Left lung (tissue), 4 donors: ENCODE measurements at regions not wholly inside any gene's neighbourhood (a gene's known extent, or its start where the extent isn't known, plus 50 kb on each side); places are given as distances from the start of the nearest gene placed in this dataset.

ENCODE experiments used
- ATAC-seq: fragments of 200-7000 bp; cut with Tn5 transposase; one replicate; pipeline ENCODE4 v1.9.1; 2020; ENCODE audit warnings: moderate library complexity
- DNase-seq, 4 donors: peaks; one replicate each; pipeline ENCODE4 v3.0.0-alpha.2; 2013 to 2020
- H3K27ac ChIP-seq, 2 donors: fragments of 200-600 bp; sonication (generic) in 1 of 2; one replicate each; pipeline versions ENCODE4 v1.5.0 to v1.8.0; 2020 to 2021
- H3K27me3 ChIP-seq, 2 donors: fragments of 200-600 bp; sonication (generic) in 1 of 2; one replicate each; pipeline versions ENCODE4 v1.5.0 to v1.8.0; 2020 to 2021
- H3K36me3 ChIP-seq, 2 donors: fragments of 200-600 bp; sonication (generic) in 1 of 2; one replicate each; pipeline versions ENCODE4 v1.5.0 to v1.8.0; 2020 to 2021
- H3K4me1 ChIP-seq, 2 donors: fragments of 200-600 bp; one replicate each; pipeline ENCODE4 v1.8.0; 2021
- H3K4me3 ChIP-seq, 2 donors: fragments of 200-600 bp; sonication (generic) in 1 of 2; one replicate each; pipeline versions ENCODE4 v1.5.0 to v1.8.0; 2020 to 2021; ENCODE audit warnings: mild to moderate bottlenecking in 1 of 2
- H3K9me3 ChIP-seq, 2 donors: fragments of 200-600 bp; sonication (generic) in 1 of 2; one replicate each; pipeline versions ENCODE4 v1.5.0 to v1.8.0; 2020 to 2021
- CTCF ChIP-seq, 2 donors: fragments of 200-600 bp; sonication (generic) in 1 of 2; IDR thresholded peaks; one replicate each; pipeline versions ENCODE4 v1.5.0 to v1.8.0; 2021; ENCODE audit warnings: antibody characterized with exemption in 2 of 2
- intact Hi-C, 2 donors: fragments of 100-400 bp; cut with DNase I; formaldehyde crosslinking; loops; one replicate each; pipeline versions ENCODE4 v1.11.2 to v1.14.2; 2022
- donor health status: DM: no; HTN: yes; CAD: no.
- donor health status: DM: no; HTN: no; CAD: no.

DNA sequence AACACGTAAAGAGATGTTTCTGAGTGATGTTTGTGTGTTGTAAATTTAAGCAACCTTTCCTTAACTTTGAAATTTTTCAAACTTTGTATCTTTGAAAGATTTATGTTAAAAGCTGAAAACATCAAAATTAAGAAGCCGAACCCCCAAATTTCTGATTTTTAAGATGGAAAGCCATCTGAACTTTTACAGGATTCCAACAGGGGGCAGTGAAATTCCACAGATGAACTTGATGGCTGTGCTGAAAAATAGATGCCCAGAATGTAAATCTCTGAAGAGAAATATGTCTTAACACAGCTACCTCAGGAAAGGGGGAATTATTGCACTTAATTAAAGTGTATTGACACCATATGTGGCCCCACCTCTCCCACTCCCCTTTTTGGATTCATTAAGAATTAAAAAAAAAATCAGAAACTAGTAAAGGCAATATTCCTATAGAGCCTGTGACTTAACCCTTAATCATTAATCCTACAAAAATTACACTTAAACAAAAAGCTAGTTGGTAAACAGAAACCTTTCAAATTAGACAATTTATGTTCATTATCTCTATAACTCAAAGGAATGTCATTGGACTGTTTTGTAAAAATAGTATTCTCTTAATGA is 597.9 kb downstream of the KCNJ2 start:
- ATAC-seq (peak; percentile 44), DNase-seq (peak in 2 of 4 donors; percentile 46 to 54)
- TF ChIP-seq CTCF (IDR thresholded peaks at IDR 0.05): peak; percentile 28 to 49
- no peaks in the 10 kb centered on the region for H3K9me3 ChIP-seq
- H3K4me3 ChIP-seq: no peak overlapping the region
- no peaks in the 10 kb centered on the region for H3K27me3 ChIP-seq
- intact Hi-C loops: no loop called here
- no peaks in the 10 kb centered on the region for H3K36me3 ChIP-seq
- no peaks in the 10 kb centered on the region for H3K4me1 ChIP-seq
- H3K27ac ChIP-seq: no peak overlapping the region

- H3K27me3 ChIP-seq: no peaks in the 10 kb centered on the region
- ATAC-seq (no peak), DNase-seq (no peak)
- H3K4me1 ChIP-seq: no peaks in the 10 kb centered on the region
- H3K27ac ChIP-seq: no peak overlapping the region
- H3K9me3 ChIP-seq: no peaks in the 10 kb centered on the region
- intact Hi-C loops: no loop called here
- no peak for TF ChIP-seq CTCF (IDR thresholded peaks at IDR 0.05)
- H3K4me3 ChIP-seq: no peak overlapping the region
- H3K36me3 ChIP-seq: no peaks in the 10 kb centered on the region
Measured at GRCh38 chr17:70769956-70770355, 600.6 kb downstream of the KCNJ2 start.

DNA sequence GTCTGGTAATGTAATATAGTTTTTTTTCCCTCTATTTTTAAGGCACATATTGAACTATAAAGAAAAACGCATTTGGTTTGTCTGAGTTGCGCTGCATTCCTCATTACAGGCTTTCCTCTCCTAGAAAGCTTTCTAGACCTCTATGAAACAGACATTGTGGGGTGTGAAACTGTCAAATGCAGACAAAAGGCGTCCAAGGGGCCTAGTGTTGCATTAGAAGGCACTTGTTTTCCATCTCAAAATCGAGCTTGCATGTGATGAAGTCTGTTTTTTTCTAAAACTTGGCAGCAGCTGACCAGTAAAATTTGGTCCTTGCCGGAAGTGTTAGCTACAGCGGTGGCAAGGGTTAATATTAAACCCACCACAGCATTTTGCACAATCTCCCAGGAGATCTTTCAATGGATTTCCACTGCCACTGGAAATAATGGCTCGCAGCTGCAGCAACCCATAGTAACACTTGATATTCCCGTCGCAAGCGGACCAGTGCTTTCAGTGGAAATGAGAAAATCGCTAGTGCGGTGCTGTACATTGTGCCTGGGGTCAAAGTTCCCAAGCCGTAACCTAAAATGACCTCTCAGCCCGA is 602.6 kb downstream of the KCNJ2 start:
- intact Hi-C loops: no loop called here
- Histone ChIP-seq H3K27me3 (no peaks in the 10 kb centered on the region), H3K9me3 (no peaks in the 10 kb centered on the region), H3K36me3 (no peaks in the 10 kb centered on the region), H3K4me3 (no peak overlapping the region), H3K4me1 (no peaks in the 10 kb centered on the region), H3K27ac (no peak overlapping the region)
- TF ChIP-seq CTCF (IDR thresholded peaks at IDR 0.05): no peak
- DNase-seq (no peak), ATAC-seq (no peak)

GRCh38 chr17:70772761-70773160 is 603.4 kb downstream of the KCNJ2 start:
- Histone ChIP-seq H3K4me1 (no peaks in the 10 kb centered on the region), H3K36me3 (no peaks in the 10 kb centered on the region), H3K9me3 (no peaks in the 10 kb centered on the region), H3K27me3 (no peaks in the 10 kb centered on the region), H3K4me3 (no peak overlapping the region), H3K27ac (no peak overlapping the region)
- DNase-seq (no peak), ATAC-seq (no peak)
- intact Hi-C loops: no loop called here
- no peak for TF ChIP-seq CTCF (IDR thresholded peaks at IDR 0.05)

- DNase-seq (peak in 2 of 4 donors; percentile 39 to 43), ATAC-seq (no peak)
- no peaks in the 10 kb centered on the region for H3K36me3 ChIP-seq
- no peak overlapping the region for H3K27ac ChIP-seq
- H3K9me3 ChIP-seq: no peaks in the 10 kb centered on the region
- H3K4me1 ChIP-seq: no peaks in the 10 kb centered on the region
- H3K4me3 ChIP-seq: no peak overlapping the region
- TF ChIP-seq CTCF (IDR thresholded peaks at IDR 0.05): no peak
- H3K27me3 ChIP-seq: no peaks in the 10 kb centered on the region
- intact Hi-C loops: no loop called here
Measured at GRCh38 chr17:70773258-70773657, 603.9 kb downstream of the KCNJ2 start.
